GM21367 (cell line): ENCODE measurements at regions not wholly inside any gene's neighbourhood (a gene's known extent, or its start where the extent isn't known, plus 50 kb on each side); places are given as distances from the start of the nearest gene placed in this dataset.
"Not testable (repeated sequence)": the region's sequence is repeated elsewhere in the genome, so short reads cannot be mapped to it uniquely, and the experiment has no call there.

Experiments
- ATAC-seq: cut with Tn5 transposase; IDR thresholded peaks from one replicate; pipeline ENCODE4 v1.9.1; 2021; ENCODE audit not compliant: unreplicated experiment

DNA sequence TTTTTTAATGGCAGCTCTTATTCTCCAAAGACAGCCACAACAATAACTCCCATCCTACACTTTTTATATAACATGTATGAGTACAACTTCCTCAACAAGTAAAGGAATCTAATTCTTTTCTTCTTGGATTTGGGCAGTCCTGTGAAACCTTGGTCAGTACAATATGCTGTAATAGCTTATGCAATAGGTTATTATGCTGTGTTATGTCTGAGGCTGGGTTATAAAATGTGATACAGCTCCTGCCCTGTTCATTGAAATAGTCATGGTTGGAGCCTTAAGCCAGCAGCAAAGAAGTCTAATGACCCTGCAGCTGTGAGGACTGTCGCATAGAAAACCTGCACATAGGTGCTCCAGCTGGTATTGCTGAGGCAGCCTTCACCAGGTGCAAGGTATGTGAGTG lies 215.8 kb upstream of the RASGEF1B start:
- no peak for ATAC-seq

- no peak for ATAC-seq
Observed at GRCh38 chr4:81685104-81685503, 213.4 kb upstream of the RASGEF1B start.

GRCh38 chr4:81684352-81684751 lies 212.6 kb upstream of the RASGEF1B start:
- no peak for ATAC-seq

- no peak for ATAC-seq
Observed at GRCh38 chr4:81682492-81682891, 210.8 kb upstream of the RASGEF1B start.

GRCh38 chr4:81679315-81679714 lies 207.6 kb upstream of the RASGEF1B start:
- no peak for ATAC-seq

GRCh38 chr4:81678801-81679200 lies 207.1 kb upstream of the RASGEF1B start:
- ATAC-seq, result no peak

- no peak for ATAC-seq
Observed at GRCh38 chr4:81676537-81676936, 204.8 kb upstream of the RASGEF1B start.

- no peak for ATAC-seq
Observed at GRCh38 chr4:81675791-81676393, 204.2 kb upstream of the RASGEF1B start.

DNA sequence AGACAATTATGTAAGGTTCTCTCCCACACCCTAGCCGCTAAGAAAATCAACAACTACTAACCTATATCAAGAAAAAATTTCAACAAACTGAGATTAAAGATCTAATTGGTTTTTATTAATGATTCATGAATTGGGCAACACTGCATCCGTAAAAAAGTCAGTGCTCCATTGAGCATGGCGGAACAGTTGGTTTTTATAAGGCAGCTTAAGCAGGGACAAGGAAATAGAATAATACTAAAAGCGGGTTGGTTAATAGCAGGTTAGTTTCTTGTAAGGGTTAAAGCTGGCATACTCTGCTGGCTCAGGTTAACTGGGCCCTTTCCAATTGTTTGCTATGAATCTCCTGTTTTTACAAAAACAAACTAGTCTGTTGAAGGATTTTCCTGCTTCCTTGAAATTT lies 202.3 kb upstream of the RASGEF1B start:
- no peak for ATAC-seq

- not testable (repeated sequence) for ATAC-seq
Observed at GRCh38 chr4:81668328-81668727, 196.6 kb upstream of the RASGEF1B start.

- no peak for ATAC-seq
Observed at GRCh38 chr4:81667539-81667938, 195.8 kb upstream of the RASGEF1B start.

DNA sequence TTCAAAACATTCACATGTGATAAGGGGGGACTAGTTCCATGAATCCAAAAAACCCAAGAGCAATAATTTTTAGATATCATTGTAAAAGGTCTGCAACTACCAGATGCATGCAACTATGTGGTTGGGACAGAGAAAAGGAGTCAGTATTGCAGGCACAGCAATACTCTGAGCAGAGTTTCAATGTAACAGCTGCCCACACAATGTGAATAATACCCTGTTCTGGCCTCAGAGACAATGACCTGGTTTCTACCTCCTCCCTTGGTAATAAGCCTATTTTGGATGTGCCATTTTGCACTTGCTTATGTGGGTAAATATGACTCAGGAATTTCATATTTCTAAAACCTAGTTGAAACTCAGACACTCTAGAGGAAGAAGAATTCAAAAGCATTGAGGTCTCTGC lies 194.8 kb upstream of the RASGEF1B start:
- no peak for ATAC-seq

DNA sequence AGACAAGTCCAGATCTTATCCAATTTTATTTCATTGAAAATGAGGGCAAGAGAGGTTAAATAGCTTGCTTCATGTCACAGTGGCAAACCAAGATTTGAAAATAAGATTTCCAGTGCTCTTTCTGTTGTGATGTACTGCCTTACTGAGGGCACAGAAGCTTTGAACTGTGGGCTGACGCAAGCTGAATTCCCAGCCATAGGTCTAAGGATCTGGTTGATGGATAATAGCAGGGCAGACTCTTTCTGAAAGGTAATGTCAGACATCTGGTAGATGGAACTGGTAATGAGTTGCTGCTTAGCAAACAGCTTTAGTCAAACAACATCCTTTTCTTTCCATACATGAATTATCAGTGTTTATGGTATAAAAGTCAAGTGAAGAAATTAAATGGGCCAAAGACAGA lies 193.9 kb upstream of the RASGEF1B start:
- ATAC-seq, result no peak

- no peak for ATAC-seq
Observed at GRCh38 chr4:81665045-81665444, 193.3 kb upstream of the RASGEF1B start.

- ATAC-seq, result no peak
Observed at GRCh38 chr4:81664079-81664478, 192.4 kb upstream of the RASGEF1B start.

GRCh38 chr4:81663368-81663767 lies 191.7 kb upstream of the RASGEF1B start:
- no peak for ATAC-seq

DNA sequence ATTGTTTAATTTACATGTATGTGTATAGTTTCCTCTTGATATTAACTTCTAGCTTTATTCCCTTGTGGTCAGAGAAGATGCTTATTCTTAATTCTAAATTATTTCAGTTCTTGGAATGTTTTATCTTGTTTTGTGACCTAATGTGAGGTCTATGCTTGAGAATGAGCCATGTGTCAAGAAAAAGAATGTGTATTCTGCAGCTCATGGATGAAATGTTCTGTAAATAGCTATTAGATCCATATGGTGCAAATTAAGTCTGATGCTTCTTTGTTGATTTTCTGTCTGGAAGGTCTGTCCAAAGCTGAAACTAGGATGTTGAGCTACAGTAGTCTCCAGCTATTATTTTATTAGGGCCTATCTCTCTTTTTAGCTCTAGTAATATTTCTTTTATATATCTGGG lies 187.3 kb upstream of the RASGEF1B start:
- ATAC-seq, result no peak

DNA sequence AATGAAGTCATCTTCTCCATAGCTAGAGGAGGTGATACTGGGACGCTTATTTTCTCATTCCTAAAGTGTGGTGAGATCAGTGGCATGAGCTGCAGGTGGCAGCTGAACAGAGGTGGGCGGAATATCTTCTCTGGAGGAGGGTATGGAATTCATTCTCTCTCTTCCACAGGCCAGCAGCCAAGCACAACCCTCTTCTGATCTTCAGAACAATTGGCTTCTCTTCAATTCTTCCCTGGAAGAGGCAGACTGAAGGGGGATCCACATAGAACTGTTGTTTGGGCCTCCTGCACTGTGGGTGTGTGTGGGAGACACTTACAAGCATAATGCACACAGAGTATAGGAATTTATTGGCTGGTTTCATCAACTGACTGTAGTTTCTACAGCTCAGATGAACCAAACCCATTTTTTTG lies 180.4 kb upstream of the RASGEF1B start:
- no peak for ATAC-seq

DNA sequence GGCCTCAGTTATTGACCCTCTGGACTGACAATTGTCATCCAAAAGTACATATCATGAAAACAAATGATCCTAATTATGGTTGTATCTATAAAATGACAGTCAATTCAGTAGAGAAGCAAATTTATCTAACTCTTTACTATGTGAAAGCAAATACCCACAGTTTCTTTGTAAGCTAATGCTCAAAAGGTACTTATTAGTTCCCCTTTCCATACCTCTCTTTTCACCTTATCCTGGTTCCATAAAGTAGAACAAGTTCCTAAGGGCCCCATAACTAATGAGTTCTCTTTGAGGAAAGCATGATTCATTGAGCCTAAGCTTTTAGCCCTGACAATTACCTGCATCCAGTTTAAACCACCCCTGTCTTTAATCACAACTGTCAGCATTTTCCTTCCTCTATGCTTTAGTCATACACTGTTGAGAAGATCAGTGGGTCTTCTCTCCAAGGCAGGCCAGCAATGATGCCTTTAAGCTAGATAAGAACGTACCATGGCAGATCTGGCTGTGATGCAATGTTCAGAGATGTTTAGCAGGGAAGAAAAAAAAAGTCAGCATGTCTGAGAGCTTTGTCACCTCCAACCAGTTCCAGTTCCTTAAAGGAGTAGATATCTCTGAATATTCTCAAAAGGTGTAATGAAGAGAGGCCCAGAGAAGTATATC lies 179.7 kb upstream of the RASGEF1B start:
- ATAC-seq, result no peak

GRCh38 chr4:81650606-81651242 lies 179.0 kb upstream of the RASGEF1B start:
- ATAC-seq, result no peak

DNA sequence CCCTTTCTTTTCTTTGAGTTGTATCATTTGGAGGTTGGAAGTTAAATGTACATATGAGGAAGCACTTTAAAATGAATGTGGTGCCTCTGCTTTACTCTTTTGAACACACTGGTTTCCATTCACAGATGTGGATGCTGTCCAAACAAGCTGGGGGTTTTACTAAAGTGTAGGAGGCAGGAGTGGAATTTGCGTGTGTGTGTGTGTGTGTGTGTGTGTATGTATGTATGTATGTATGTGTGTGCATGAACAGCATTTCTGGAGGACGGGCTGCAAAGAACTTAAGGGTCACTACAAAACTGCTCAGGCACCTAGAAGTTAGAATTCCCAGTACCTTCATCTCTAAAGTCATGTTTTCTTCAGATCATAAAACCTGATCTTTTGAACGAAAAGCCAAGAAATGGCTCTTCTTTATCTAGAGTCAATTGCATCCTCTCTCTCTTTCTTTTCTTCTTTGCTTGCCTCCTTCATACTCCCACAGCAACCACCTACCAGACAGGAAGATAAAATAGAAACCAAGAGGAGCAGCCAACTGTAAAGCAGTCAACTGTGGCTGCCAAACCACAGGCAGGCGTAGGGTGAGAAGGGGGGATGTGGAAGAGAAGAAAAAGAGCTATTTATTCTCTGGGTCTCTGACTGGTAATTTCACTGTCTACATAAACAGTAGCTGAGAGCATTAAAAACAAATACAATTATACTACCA lies 177.0 kb upstream of the RASGEF1B start:
- peak; percentile 94 for ATAC-seq

GRCh38 chr4:81647388-81647787 lies 175.7 kb upstream of the RASGEF1B start:
- ATAC-seq, result no peak
